WTC11 (cell line): ENCODE measurements at regions not wholly inside any gene's neighbourhood (a gene's known extent, or its start where the extent isn't known, plus 50 kb on each side); places are given as distances from the start of the nearest gene placed in this dataset.

Source experiments
- ATAC-seq: fragments of 200-7000 bp; cut with Tn5 transposase; 2 replicates; pipeline ENCODE4 v1.10.0; 2021; ENCODE audit warnings: mild to moderate bottlenecking, moderate library complexity
- CTCF ChIA-PET: fragments of 300-600 bp; sonication (Branson Sonifier 250); formaldehyde crosslinking; loops from one replicate; lab custom pipeline; 2021; ENCODE audit warnings: antibody characterized with exemption; lab: Charles Lee
- POLR2A ChIA-PET: fragments of 350-600 bp; sonication (Branson Sonifier 250); formaldehyde crosslinking; loops from one replicate; lab custom pipeline; 2021; ENCODE audit warnings: antibody characterized with exemption; lab: Charles Lee
- DNase-seq: peaks from one replicate; pipeline ENCODE4 v3.0.0; 2021; ENCODE audit warnings: low spot score
- H3K27ac Mint-ChIP-seq: 2 replicates; pipeline ENCODE4 v1.8.0; 2021; ENCODE audit warnings: mixed read lengths
- H3K27me3 Mint-ChIP-seq: 2 replicates; pipeline ENCODE4 v1.8.0; 2021; ENCODE audit warnings: low read depth, mild to moderate bottlenecking, moderate library complexity, mixed read lengths
- H3K36me3 Mint-ChIP-seq: 2 replicates; pipeline ENCODE4 v1.8.0; 2021; ENCODE audit warnings: mixed read lengths
- H3K4me1 Mint-ChIP-seq: 2 replicates; pipeline ENCODE4 v1.8.0; 2022; ENCODE audit warnings: mixed read lengths
- H3K4me3 Mint-ChIP-seq: 2 replicates; pipeline ENCODE4 v1.8.0; 2021; ENCODE audit warnings: mild to moderate bottlenecking, moderate library complexity, mixed read lengths
- H3K9me3 Mint-ChIP-seq: 2 replicates; pipeline ENCODE4 v1.8.0; 2021; ENCODE audit warnings: mixed read lengths
- ATF1 ChIP-seq: sonication (generic); formaldehyde crosslinking; IDR thresholded peaks from 2 replicates; pipeline ENCODE4 v1.8.1; 2023; ENCODE audit warnings: mild to moderate bottlenecking, moderate library complexity, missing genetic modification reagents
- CREB1 ChIP-seq: sonication (generic); formaldehyde crosslinking; IDR thresholded peaks from 2 replicates; pipeline ENCODE4 v1.8.0; 2023; ENCODE audit warnings: mild to moderate bottlenecking, missing genetic modification reagents
- ELF4 ChIP-seq: sonication (generic); formaldehyde crosslinking; IDR thresholded peaks from 2 replicates; pipeline ENCODE4 v1.8.1; 2022; ENCODE audit warnings: low read depth, mild to moderate bottlenecking, moderate library complexity, missing genetic modification reagents
- GABPB1 ChIP-seq: sonication (generic); formaldehyde crosslinking; IDR thresholded peaks from 2 replicates; pipeline ENCODE4 v1.8.1; 2023; ENCODE audit warnings: mild to moderate bottlenecking, missing genetic modification reagents
- KAT7 ChIP-seq: sonication (generic); formaldehyde crosslinking; IDR thresholded peaks from 2 replicates; pipeline ENCODE4 v1.8.1; 2023; ENCODE audit warnings: missing genetic modification reagents, mild to moderate bottlenecking, borderline replicate concordance
- MYBL2 ChIP-seq: sonication (generic); formaldehyde crosslinking; IDR thresholded peaks from 2 replicates; pipeline ENCODE4 v1.8.1; 2023; ENCODE audit warnings: mild to moderate bottlenecking, moderate library complexity, missing genetic modification reagents
- NFE2L1 ChIP-seq: sonication (generic); formaldehyde crosslinking; IDR thresholded peaks from 2 replicates; pipeline ENCODE4 v1.8.1; 2023; ENCODE audit warnings: missing genetic modification reagents
- NR1H2 ChIP-seq: sonication (generic); formaldehyde crosslinking; IDR thresholded peaks from 2 replicates; pipeline ENCODE4 v1.9.0; 2021; ENCODE audit warnings: mild to moderate bottlenecking, moderate library complexity, missing genetic modification reagents
- TEAD1 ChIP-seq: sonication (generic); formaldehyde crosslinking; IDR thresholded peaks from 2 replicates; pipeline ENCODE4 v1.8.0; 2022; ENCODE audit warnings: mild to moderate bottlenecking, missing genetic modification reagents
- TP53 ChIP-seq: sonication (generic); formaldehyde crosslinking; IDR thresholded peaks from 2 replicates; pipeline ENCODE4 v1.8.1; 2023; ENCODE audit warnings: mild to moderate bottlenecking, missing genetic modification reagents
- ZNF138 ChIP-seq: sonication (generic); formaldehyde crosslinking; conservative IDR thresholded peaks from 2 replicates; pipeline ENCODE4 v1.8.1; 2022; ENCODE audit warnings: mild to moderate bottlenecking, moderate library complexity, missing genetic modification reagents
- ZNF396 ChIP-seq: fragments of 250-450 bp; sonication (Bioruptor Pico); IDR thresholded peaks from 2 replicates; pipeline ENCODE4 v1.8.0; 2021; ENCODE audit warnings: mild to moderate bottlenecking, moderate library complexity, borderline replicate concordance
- TF ChIP-seq, protein P1 (sequence below): fragments of 250-450 bp; sonication (Bioruptor Pico); IDR thresholded peaks from 2 replicates; pipeline ENCODE4 v1.9.0; 2021; ENCODE audit warnings: mild to moderate bottlenecking, borderline replicate concordance
- TF ChIP-seq, protein P2 (sequence below): sonication (generic); formaldehyde crosslinking; conservative IDR thresholded peaks from 2 replicates; pipeline ENCODE4 v1.8.1; 2022; ENCODE audit warnings: mild to moderate bottlenecking, missing genetic modification reagents
- TF ChIP-seq, protein P3 (sequence below): sonication (generic); formaldehyde crosslinking; IDR thresholded peaks from 2 replicates; pipeline ENCODE4 v1.8.1; 2023; ENCODE audit warnings: mild to moderate bottlenecking, missing genetic modification reagents
- TF ChIP-seq, protein P4 (sequence below): sonication (generic); formaldehyde crosslinking; IDR thresholded peaks from 2 replicates; pipeline ENCODE4 v1.8.1; 2022; ENCODE audit warnings: mild to moderate bottlenecking, moderate library complexity, missing genetic modification reagents
- TF ChIP-seq, protein P5 (sequence below): fragments of 200-600 bp; IDR thresholded peaks from 2 replicates; pipeline ENCODE4 v1.8.0; 2022; ENCODE audit warnings: antibody characterized with exemption
- TF ChIP-seq, protein P6 (sequence below): sonication (generic); formaldehyde crosslinking; IDR thresholded peaks from 2 replicates; pipeline ENCODE4 v1.8.0; 2022; ENCODE audit warnings: mild to moderate bottlenecking, missing genetic modification reagents
- TF ChIP-seq, protein P7 (sequence below): sonication (generic); formaldehyde crosslinking; IDR thresholded peaks from 2 replicates; pipeline ENCODE4 v1.8.1; 2023; ENCODE audit warnings: mild to moderate bottlenecking, moderate library complexity, missing genetic modification reagents

DNA sequence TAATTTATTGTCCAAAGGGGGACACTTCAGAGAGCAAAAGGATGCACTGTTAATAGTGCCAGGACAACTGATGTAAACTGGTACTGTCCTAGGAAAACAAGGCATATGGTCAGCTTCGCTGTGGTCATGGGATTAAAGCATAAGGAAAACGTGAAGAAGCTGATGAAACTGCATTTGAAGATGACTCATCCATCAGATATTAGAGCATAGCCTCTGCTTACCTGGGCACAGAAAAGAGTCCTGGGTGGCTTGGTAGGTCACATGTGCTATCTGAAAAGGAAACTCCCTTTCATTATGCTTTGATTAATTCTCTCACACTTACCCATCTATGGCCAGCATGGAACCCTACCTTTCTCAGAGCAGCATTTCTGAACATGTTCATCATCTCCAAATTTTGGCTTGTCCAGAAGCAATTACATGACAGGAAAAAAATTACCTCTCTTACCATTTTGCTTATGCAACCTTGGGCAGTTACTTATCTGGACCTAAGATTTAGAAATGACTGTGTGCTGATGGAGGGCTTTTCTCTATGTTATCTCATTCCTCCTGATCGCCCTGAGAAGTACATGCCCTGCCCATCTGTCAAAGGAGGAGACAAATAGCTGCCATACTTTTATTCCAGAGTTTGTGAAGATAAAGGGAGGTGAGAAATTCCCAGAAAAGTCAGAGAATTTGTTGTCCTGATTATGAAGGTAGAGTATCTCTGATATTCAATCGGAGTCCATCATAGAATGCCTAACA lies 275.3 kb upstream of the SLC14A2 start (continued):
- TF ChIP-seq, protein P1, sequence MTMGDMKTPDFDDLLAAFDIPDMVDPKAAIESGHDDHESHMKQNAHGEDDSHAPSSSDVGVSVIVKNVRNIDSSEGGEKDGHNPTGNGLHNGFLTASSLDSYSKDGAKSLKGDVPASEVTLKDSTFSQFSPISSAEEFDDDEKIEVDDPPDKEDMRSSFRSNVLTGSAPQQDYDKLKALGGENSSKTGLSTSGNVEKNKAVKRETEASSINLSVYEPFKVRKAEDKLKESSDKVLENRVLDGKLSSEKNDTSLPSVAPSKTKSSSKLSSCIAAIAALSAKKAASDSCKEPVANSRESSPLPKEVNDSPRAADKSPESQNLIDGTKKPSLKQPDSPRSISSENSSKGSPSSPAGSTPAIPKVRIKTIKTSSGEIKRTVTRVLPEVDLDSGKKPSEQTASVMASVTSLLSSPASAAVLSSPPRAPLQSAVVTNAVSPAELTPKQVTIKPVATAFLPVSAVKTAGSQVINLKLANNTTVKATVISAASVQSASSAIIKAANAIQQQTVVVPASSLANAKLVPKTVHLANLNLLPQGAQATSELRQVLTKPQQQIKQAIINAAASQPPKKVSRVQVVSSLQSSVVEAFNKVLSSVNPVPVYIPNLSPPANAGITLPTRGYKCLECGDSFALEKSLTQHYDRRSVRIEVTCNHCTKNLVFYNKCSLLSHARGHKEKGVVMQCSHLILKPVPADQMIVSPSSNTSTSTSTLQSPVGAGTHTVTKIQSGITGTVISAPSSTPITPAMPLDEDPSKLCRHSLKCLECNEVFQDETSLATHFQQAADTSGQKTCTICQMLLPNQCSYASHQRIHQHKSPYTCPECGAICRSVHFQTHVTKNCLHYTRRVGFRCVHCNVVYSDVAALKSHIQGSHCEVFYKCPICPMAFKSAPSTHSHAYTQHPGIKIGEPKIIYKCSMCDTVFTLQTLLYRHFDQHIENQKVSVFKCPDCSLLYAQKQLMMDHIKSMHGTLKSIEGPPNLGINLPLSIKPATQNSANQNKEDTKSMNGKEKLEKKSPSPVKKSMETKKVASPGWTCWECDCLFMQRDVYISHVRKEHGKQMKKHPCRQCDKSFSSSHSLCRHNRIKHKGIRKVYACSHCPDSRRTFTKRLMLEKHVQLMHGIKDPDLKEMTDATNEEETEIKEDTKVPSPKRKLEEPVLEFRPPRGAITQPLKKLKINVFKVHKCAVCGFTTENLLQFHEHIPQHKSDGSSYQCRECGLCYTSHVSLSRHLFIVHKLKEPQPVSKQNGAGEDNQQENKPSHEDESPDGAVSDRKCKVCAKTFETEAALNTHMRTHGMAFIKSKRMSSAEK (CRISPR knock-in tag): no peak

DNA sequence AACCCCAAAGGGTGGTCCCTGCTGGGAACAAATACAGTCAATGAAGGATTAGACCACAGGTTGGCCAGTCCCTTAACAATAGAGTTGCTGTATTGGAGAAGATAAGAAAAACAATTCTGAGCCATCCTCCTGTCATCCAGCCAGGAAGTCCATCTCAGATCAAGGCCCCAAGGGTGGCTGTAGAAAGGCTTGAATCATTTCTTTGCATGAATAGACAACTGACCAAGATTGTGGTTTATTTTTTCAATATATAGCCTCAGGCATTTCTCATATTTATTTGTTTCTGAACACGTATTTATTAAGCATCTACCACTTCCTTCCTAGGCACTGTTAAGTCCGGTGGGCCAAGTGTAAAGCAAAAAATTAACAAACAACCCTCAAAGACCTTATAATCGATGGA lies 274.4 kb upstream of the SLC14A2 start:
- no peak for ATAC-seq
- Mint-ChIP-seq H3K4me3 (no peak overlapping the region), H3K27ac (no peak overlapping the region), H3K36me3 (peaks cover 2% of the 10 kb centered on the region; the same call in 1 of the 2 replicates), H3K27me3 (no peaks in the 10 kb centered on the region; the same call in 1 of the 2 replicates), H3K4me1 (peaks cover 14% of the 10 kb centered on the region), H3K9me3 (peaks cover 4% of the 10 kb centered on the region)
- CTCF ChIA-PET: interaction anchor here (0.7 kb wide), 1 partner anchor 66 kb away, joined by 3 read pairs; no protein-coding TSS in a partner anchor
- POLR2A ChIA-PET: no interaction called here
- no peak for DNase-seq
- TF ChIP-seq, protein P2, sequence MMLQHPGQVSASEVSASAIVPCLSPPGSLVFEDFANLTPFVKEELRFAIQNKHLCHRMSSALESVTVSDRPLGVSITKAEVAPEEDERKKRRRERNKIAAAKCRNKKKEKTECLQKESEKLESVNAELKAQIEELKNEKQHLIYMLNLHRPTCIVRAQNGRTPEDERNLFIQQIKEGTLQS (CRISPR knock-in tag): no peak
- TF ChIP-seq NR1H2 (CRISPR knock-in tag) (no peak), KAT7 (CRISPR knock-in tag) (no peak), CREB1 (CRISPR knock-in tag) (no peak), TP53 (CRISPR knock-in tag) (no peak), ZNF138 (CRISPR knock-in tag) (no peak), MYBL2 (CRISPR knock-in tag) (no peak), NFE2L1 (CRISPR knock-in tag) (no peak), ATF1 (CRISPR knock-in tag) (no peak), ELF4 (CRISPR knock-in tag) (no peak), ZNF396 (CRISPR knock-in tag) (no peak), GABPB1 (no peak), TEAD1 (CRISPR knock-in tag) (no peak)
- TF ChIP-seq, protein P3, sequence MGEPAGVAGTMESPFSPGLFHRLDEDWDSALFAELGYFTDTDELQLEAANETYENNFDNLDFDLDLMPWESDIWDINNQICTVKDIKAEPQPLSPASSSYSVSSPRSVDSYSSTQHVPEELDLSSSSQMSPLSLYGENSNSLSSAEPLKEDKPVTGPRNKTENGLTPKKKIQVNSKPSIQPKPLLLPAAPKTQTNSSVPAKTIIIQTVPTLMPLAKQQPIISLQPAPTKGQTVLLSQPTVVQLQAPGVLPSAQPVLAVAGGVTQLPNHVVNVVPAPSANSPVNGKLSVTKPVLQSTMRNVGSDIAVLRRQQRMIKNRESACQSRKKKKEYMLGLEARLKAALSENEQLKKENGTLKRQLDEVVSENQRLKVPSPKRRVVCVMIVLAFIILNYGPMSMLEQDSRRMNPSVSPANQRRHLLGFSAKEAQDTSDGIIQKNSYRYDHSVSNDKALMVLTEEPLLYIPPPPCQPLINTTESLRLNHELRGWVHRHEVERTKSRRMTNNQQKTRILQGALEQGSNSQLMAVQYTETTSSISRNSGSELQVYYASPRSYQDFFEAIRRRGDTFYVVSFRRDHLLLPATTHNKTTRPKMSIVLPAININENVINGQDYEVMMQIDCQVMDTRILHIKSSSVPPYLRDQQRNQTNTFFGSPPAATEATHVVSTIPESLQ (CRISPR knock-in tag): no peak
- TF ChIP-seq, protein P4, sequence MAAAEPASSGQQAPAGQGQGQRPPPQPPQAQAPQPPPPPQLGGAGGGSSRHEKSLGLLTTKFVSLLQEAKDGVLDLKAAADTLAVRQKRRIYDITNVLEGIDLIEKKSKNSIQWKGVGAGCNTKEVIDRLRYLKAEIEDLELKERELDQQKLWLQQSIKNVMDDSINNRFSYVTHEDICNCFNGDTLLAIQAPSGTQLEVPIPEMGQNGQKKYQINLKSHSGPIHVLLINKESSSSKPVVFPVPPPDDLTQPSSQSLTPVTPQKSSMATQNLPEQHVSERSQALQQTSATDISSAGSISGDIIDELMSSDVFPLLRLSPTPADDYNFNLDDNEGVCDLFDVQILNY (CRISPR knock-in tag): no peak
- TF ChIP-seq, protein P5, sequence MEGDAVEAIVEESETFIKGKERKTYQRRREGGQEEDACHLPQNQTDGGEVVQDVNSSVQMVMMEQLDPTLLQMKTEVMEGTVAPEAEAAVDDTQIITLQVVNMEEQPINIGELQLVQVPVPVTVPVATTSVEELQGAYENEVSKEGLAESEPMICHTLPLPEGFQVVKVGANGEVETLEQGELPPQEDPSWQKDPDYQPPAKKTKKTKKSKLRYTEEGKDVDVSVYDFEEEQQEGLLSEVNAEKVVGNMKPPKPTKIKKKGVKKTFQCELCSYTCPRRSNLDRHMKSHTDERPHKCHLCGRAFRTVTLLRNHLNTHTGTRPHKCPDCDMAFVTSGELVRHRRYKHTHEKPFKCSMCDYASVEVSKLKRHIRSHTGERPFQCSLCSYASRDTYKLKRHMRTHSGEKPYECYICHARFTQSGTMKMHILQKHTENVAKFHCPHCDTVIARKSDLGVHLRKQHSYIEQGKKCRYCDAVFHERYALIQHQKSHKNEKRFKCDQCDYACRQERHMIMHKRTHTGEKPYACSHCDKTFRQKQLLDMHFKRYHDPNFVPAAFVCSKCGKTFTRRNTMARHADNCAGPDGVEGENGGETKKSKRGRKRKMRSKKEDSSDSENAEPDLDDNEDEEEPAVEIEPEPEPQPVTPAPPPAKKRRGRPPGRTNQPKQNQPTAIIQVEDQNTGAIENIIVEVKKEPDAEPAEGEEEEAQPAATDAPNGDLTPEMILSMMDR: no peak
- TF ChIP-seq, protein P6, sequence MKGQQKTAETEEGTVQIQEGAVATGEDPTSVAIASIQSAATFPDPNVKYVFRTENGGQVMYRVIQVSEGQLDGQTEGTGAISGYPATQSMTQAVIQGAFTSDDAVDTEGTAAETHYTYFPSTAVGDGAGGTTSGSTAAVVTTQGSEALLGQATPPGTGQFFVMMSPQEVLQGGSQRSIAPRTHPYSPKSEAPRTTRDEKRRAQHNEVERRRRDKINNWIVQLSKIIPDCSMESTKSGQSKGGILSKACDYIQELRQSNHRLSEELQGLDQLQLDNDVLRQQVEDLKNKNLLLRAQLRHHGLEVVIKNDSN (CRISPR knock-in tag): no peak
- TF ChIP-seq, protein P7, sequence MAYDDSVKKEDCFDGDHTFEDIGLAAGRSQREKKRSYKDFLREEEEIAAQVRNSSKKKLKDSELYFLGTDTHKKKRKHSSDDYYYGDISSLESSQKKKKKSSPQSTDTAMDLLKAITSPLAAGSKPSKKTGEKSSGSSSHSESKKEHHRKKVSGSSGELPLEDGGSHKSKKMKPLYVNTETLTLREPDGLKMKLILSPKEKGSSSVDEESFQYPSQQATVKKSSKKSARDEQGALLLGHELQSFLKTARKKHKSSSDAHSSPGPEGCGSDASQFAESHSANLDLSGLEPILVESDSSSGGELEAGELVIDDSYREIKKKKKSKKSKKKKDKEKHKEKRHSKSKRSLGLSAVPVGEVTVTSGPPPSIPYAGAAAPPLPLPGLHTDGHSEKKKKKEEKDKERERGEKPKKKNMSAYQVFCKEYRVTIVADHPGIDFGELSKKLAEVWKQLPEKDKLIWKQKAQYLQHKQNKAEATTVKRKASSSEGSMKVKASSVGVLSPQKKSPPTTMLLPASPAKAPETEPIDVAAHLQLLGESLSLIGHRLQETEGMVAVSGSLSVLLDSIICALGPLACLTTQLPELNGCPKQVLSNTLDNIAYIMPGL: no peak
- TF ChIP-seq, protein P1 (CRISPR knock-in tag): no peak
